HEK293 (cell line): ENCODE measurements at regions not wholly inside any gene's neighbourhood (a gene's known extent, or its start where the extent isn't known, plus 50 kb on each side); places are given as distances from the start of the nearest gene placed in this dataset.

ENCODE experiments used
- CTCF ChIA-PET: fragments of 350-600 bp; formaldehyde crosslinking; extraction: SDS; loops from one replicate; lab custom pipeline; 2021; ENCODE audit warnings: antibody characterized with exemption; lab: Yijun Ruan, JAX
- POLR2A ChIA-PET: fragments of 300-600 bp; formaldehyde crosslinking; extraction: SDS; loops from one replicate; lab custom pipeline; 2020; ENCODE audit warnings: antibody characterized with exemption, inconsistent platforms; lab: Yijun Ruan, JAX
- H3K27ac ChIP-seq: fragments of 200-500 bp; sonication (Bioruptor generic); 2 replicates; pipeline ENCODE4 v1.5.1; 2014; ENCODE audit warnings: low read depth, low read length, control low read depth, inconsistent platforms; ENCODE audit errors: extremely low read depth
- H3K36me3 ChIP-seq, 2 experiments: fragments of 200-500 bp in 1 of 2; sonication (Bioruptor generic) in 1 of 2; 1 replicate in 1 of 2; 2 replicates in 1 of 2; pipeline ENCODE4 v1.5.1; 2014 to 2017; ENCODE audit warnings: inconsistent platforms in 2 of 2, low read length in 2 of 2; ENCODE audit not compliant: control insufficient read depth in 2 of 2, insufficient read depth in 1 of 2
- H3K4me1 ChIP-seq: fragments of 200-500 bp; sonication (Bioruptor generic); 2 replicates; pipeline ENCODE4 v1.5.1; 2014; ENCODE audit warnings: mild to moderate bottlenecking, low read length, inconsistent platforms; ENCODE audit not compliant: control insufficient read depth, insufficient read depth
- H3K4me3 ChIP-seq: 2 replicates; pipeline ENCODE4 v1.5.1; 2011; ENCODE audit warnings: low read depth, mild to moderate bottlenecking, control low read depth, low read length, moderate library complexity
- H3K9me3 ChIP-seq: fragments of 200-500 bp; sonication (Bioruptor generic); 2 replicates; pipeline ENCODE4 v1.5.1; 2014; ENCODE audit warnings: low read depth, low read length, inconsistent platforms; ENCODE audit not compliant: control insufficient read depth, insufficient read depth
- GLIS1 ChIP-seq: fragments of 450-650 bp; formaldehyde crosslinking; IDR thresholded peaks from 2 replicates; pipeline ENCODE4 v1.5.1; 2016; ENCODE audit warnings: missing biosample characterization, missing genetic modification characterization
- OSR2 ChIP-seq: fragments of 450-650 bp; formaldehyde crosslinking; IDR thresholded peaks from 2 replicates; pipeline ENCODE4 v1.5.1; 2016; ENCODE audit warnings: missing biosample characterization, missing genetic modification characterization
- ZNF10 ChIP-seq: fragments of 450-650 bp; formaldehyde crosslinking; IDR thresholded peaks from 2 replicates; pipeline ENCODE4 v1.5.1; 2017; ENCODE audit warnings: missing biosample characterization, missing genetic modification characterization
- ZNF138 ChIP-seq: fragments of 450-650 bp; formaldehyde crosslinking; IDR thresholded peaks from 2 replicates; pipeline ENCODE4 v1.5.1; 2016; ENCODE audit warnings: missing biosample characterization, missing genetic modification characterization, borderline replicate concordance
- ZNF146 ChIP-seq: fragments of 450-650 bp; formaldehyde crosslinking; IDR thresholded peaks from 2 replicates; pipeline ENCODE4 v1.5.1; 2016; ENCODE audit warnings: missing biosample characterization, missing genetic modification characterization
- ZNF174 ChIP-seq: fragments of 450-650 bp; formaldehyde crosslinking; IDR thresholded peaks from 2 replicates; pipeline ENCODE4 v1.5.0; 2017; ENCODE audit warnings: missing biosample characterization, mild to moderate bottlenecking, missing genetic modification characterization
- ZNF221 ChIP-seq: fragments of 450-650 bp; formaldehyde crosslinking; IDR thresholded peaks from 2 replicates; pipeline ENCODE4 v1.5.1; 2017; ENCODE audit warnings: missing biosample characterization, missing genetic modification characterization, borderline replicate concordance
- ZNF24 ChIP-seq: fragments of 450-650 bp; formaldehyde crosslinking; IDR thresholded peaks from 2 replicates; pipeline ENCODE4 v1.5.1; 2016; ENCODE audit warnings: missing biosample characterization, missing genetic modification characterization
- ZNF280D ChIP-seq: fragments of 450-650 bp; formaldehyde crosslinking; IDR thresholded peaks from 2 replicates; pipeline ENCODE4 v1.5.1; 2016; ENCODE audit warnings: missing biosample characterization, missing genetic modification characterization
- ZNF311 ChIP-seq: fragments of 450-650 bp; formaldehyde crosslinking; IDR thresholded peaks from 2 replicates; pipeline ENCODE4 v1.5.1; 2017; ENCODE audit warnings: missing biosample characterization, missing genetic modification characterization, borderline replicate concordance
- ZNF324 ChIP-seq: fragments of 450-650 bp; formaldehyde crosslinking; IDR thresholded peaks from 2 replicates; pipeline ENCODE4 v1.5.1; 2016; ENCODE audit warnings: missing biosample characterization, missing genetic modification characterization
- ZNF366 ChIP-seq: fragments of 450-650 bp; formaldehyde crosslinking; conservative IDR thresholded peaks from 2 replicates; pipeline ENCODE4 v1.5.1; 2016; ENCODE audit warnings: missing biosample characterization, missing genetic modification characterization
- ZNF76 ChIP-seq: fragments of 450-650 bp; formaldehyde crosslinking; IDR thresholded peaks from 2 replicates; pipeline ENCODE4; 2016; ENCODE audit warnings: low read depth, missing biosample characterization, missing genetic modification characterization, borderline replicate concordance
- ZSCAN30 ChIP-seq: fragments of 450-650 bp; IDR thresholded peaks from 2 replicates; pipeline ENCODE4 v1.5.1; 2018; ENCODE audit warnings: missing biosample characterization, mild to moderate bottlenecking, missing genetic modification characterization, moderate library complexity
- TF ChIP-seq, protein P1 (sequence below): fragments of 450-650 bp; formaldehyde crosslinking; IDR thresholded peaks from 2 replicates; pipeline ENCODE4 v1.5.1; 2016; ENCODE audit warnings: missing biosample characterization, missing genetic modification characterization

GRCh38 chr1:90092441-90092840 lies 97.5 kb downstream of the ZNF326 start:
- H3K9me3 ChIP-seq, result no peaks in the 10 kb centered on the region
- ChIA-PET POLR2A (no interaction called here), CTCF (no interaction called here)
- no peaks in the 10 kb centered on the region for H3K4me1 ChIP-seq
- H3K27ac ChIP-seq, result no peak overlapping the region
- H3K36me3 ChIP-seq, result no peaks in the 10 kb centered on the region
- TF ChIP-seq, protein P1, sequence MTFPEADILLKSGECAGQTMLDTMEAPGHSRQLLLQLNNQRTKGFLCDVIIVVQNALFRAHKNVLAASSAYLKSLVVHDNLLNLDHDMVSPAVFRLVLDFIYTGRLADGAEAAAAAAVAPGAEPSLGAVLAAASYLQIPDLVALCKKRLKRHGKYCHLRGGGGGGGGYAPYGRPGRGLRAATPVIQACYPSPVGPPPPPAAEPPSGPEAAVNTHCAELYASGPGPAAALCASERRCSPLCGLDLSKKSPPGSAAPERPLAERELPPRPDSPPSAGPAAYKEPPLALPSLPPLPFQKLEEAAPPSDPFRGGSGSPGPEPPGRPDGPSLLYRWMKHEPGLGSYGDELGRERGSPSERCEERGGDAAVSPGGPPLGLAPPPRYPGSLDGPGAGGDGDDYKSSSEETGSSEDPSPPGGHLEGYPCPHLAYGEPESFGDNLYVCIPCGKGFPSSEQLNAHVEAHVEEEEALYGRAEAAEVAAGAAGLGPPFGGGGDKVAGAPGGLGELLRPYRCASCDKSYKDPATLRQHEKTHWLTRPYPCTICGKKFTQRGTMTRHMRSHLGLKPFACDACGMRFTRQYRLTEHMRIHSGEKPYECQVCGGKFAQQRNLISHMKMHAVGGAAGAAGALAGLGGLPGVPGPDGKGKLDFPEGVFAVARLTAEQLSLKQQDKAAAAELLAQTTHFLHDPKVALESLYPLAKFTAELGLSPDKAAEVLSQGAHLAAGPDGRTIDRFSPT (tag by site-specific recombination), result no peak
- TF ChIP-seq ZNF146 (tag by site-specific recombination), result no peak
- no peak for TF ChIP-seq ZNF24 (tag by site-specific recombination)
- no peak for TF ChIP-seq ZNF138 (tag by site-specific recombination)
- no peak for TF ChIP-seq ZSCAN30 (tag by site-specific recombination)
- no peak for TF ChIP-seq ZNF311 (tag by site-specific recombination)
- no peak for TF ChIP-seq ZNF221
- no peak for TF ChIP-seq ZNF280D
- TF ChIP-seq ZNF174 (tag by site-specific recombination), result no peak
- TF ChIP-seq ZNF76 (tag by site-specific recombination), result no peak
- TF ChIP-seq ZNF366 (tag by site-specific recombination), result no peak
- no peak for TF ChIP-seq OSR2 (tag by site-specific recombination)
- TF ChIP-seq ZNF10 (tag by site-specific recombination), result no peak
- TF ChIP-seq GLIS1 (tag by site-specific recombination), result no peak
- no peak for TF ChIP-seq ZNF324
- H3K4me3 ChIP-seq, result no peak overlapping the region
